ENCODE measurements at regions not wholly inside any gene's neighbourhood (a gene's known extent, or its start where the extent isn't known, plus 50 kb on each side); places are given as distances from the start of the nearest gene placed in this dataset.

DNA sequence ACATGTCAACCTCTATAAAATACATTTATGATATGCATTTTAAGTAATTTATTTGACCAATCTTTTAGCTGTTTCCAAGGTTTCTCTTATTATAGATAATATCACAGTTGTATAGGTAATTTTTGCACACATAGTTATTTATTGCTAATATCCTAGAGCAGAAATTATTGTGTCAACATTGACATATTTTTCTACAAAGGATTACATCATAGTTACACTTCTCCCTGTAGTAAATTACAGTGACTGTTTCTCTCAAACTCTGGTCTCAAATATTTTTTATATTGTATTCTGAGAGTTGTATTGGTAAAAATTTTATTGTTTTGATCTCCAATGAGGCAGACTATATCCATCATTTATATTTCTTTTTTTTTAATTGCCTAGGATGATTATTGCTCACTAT, 714.4 kb upstream of the CDH6 start:
- TF ChIP-seq POLR2A (IDR thresholded peaks at IDR 0.05) (no peak), EP300 (IDR thresholded peaks at IDR 0.05; ENCODE audit: low read depth) (no peak)
- TF ChIP-seq, protein P1, sequence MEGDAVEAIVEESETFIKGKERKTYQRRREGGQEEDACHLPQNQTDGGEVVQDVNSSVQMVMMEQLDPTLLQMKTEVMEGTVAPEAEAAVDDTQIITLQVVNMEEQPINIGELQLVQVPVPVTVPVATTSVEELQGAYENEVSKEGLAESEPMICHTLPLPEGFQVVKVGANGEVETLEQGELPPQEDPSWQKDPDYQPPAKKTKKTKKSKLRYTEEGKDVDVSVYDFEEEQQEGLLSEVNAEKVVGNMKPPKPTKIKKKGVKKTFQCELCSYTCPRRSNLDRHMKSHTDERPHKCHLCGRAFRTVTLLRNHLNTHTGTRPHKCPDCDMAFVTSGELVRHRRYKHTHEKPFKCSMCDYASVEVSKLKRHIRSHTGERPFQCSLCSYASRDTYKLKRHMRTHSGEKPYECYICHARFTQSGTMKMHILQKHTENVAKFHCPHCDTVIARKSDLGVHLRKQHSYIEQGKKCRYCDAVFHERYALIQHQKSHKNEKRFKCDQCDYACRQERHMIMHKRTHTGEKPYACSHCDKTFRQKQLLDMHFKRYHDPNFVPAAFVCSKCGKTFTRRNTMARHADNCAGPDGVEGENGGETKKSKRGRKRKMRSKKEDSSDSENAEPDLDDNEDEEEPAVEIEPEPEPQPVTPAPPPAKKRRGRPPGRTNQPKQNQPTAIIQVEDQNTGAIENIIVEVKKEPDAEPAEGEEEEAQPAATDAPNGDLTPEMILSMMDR (IDR thresholded peaks at IDR 0.05), result no peak
